ENCODE measurements at regions not wholly inside any gene's neighbourhood (a gene's known extent, or its start where the extent isn't known, plus 50 kb on each side); places are given as distances from the start of the nearest gene placed in this dataset.

- no peaks in the 10 kb centered on the region for H4K20me1 ChIP-seq (ENCODE audit: control insufficient read depth, insufficient read depth, low read depth, low read length)
- H3K79me2 ChIP-seq (ENCODE audit: control insufficient read depth, low read length) = no peaks in the 10 kb centered on the region
- no peaks in the 10 kb centered on the region for H3K4me1 ChIP-seq (ENCODE audit: control insufficient read depth, low read length)
- no peak overlapping the region for H3K4me2 ChIP-seq (ENCODE audit: low read length)
- H3K4me3 ChIP-seq (ENCODE audit: low read length) = no peak overlapping the region
- H3K9me2 ChIP-seq (replicated peaks; ENCODE audit: control insufficient read depth, low read length) = no peaks in the 10 kb centered on the region
- H3K27ac ChIP-seq (ENCODE audit: low read depth, low read length) = no peak overlapping the region
- TF ChIP-seq CTCF (IDR thresholded peaks at IDR 0.05; ENCODE audit: low read depth, low read length, poor library complexity, severe bottlenecking) = no peak
- no peak for TF ChIP-seq EZH2phosphoT487 (IDR thresholded peaks at IDR 0.05; ENCODE audit: borderline replicate concordance, low read length)
- H3K27me3 ChIP-seq (ENCODE audit: control insufficient read depth, low read length) = peaks cover 5% of the 10 kb centered on the region; the same call in 1 of the 2 replicates
- H3F3A ChIP-seq (ENCODE audit: control insufficient read depth, insufficient read depth) = no peaks in the 10 kb centered on the region
- no peaks in the 10 kb centered on the region for H3K9me3 ChIP-seq (ENCODE audit: control insufficient read depth, insufficient read depth, low read length)
- no peaks in the 10 kb centered on the region for H3K36me3 ChIP-seq (ENCODE audit: control insufficient read depth, low read length)
Observed at GRCh38 chr18:46295416-46295815, 191.2 kb downstream of the HAUS1 start.

DNA sequence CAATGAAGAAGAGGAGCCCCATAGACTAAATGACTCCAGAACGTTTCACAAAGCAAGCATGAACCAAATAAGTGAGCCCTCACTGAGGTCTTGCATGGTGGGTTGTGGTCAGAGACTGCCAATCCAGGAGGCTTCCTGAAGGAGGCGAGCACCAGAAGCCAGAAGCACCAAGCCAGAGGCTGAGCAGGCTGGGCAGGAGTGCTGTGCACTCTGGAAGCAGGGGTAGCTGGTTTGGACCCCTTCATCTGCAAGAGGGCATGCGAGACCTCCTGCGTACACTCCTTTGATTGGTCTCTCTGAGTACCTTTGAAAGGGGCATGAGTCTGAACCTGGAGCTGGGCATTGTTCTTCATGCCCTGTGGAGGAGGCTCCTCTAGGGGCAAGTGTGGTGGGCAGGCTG is 192.5 kb downstream of the HAUS1 start:
- TF ChIP-seq EZH2phosphoT487 (IDR thresholded peaks at IDR 0.05; ENCODE audit: borderline replicate concordance, low read length) (no peak), CTCF (IDR thresholded peaks at IDR 0.05; ENCODE audit: low read depth, low read length, poor library complexity, severe bottlenecking) (no peak)
- H3K36me3 ChIP-seq (ENCODE audit: control insufficient read depth, low read length) = no peaks in the 10 kb centered on the region
- H3K4me3 ChIP-seq (ENCODE audit: low read length) = no peak overlapping the region
- H4K20me1 ChIP-seq (ENCODE audit: control insufficient read depth, insufficient read depth, low read depth, low read length) = no peaks in the 10 kb centered on the region
- no peaks in the 10 kb centered on the region for H3K9me3 ChIP-seq (ENCODE audit: control insufficient read depth, insufficient read depth, low read length)
- H3K9me2 ChIP-seq (replicated peaks; ENCODE audit: control insufficient read depth, low read length) = no peaks in the 10 kb centered on the region
- H3K4me2 ChIP-seq (ENCODE audit: low read length) = no peak overlapping the region
- no peaks in the 10 kb centered on the region for H3K4me1 ChIP-seq (ENCODE audit: control insufficient read depth, low read length)
- no peaks in the 10 kb centered on the region for H3K79me2 ChIP-seq (ENCODE audit: control insufficient read depth, low read length)
- no peaks in the 10 kb centered on the region for H3F3A ChIP-seq (ENCODE audit: control insufficient read depth, insufficient read depth)
- peaks cover 5% of the 10 kb centered on the region; the same call in 1 of the 2 replicates for H3K27me3 ChIP-seq (ENCODE audit: control insufficient read depth, low read length)
- H3K27ac ChIP-seq (ENCODE audit: low read depth, low read length) = no peak overlapping the region

DNA sequence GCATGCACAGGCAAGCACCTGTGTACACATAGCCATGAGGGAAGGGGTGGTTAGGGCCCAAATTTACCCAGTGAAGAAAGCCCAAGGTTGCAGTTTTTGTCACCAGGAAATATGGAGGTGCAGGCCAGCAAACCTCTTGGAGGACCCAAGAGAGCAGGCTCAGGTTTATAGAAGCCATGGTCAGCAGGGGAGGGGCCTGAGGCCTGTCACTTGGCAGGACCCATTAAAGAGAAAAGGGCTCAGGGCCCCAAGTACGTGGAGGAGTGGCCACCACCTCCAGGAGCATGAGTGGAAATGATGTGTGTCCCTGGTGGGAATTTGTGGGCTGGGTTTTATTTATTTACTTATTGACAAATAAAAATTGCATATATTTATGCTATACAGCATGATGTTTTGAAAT is 192.9 kb downstream of the HAUS1 start:
- no peaks in the 10 kb centered on the region for H3K36me3 ChIP-seq (ENCODE audit: control insufficient read depth, low read length)
- no peak for TF ChIP-seq CTCF (IDR thresholded peaks at IDR 0.05; ENCODE audit: low read depth, low read length, poor library complexity, severe bottlenecking)
- no peak for TF ChIP-seq EZH2phosphoT487 (IDR thresholded peaks at IDR 0.05; ENCODE audit: borderline replicate concordance, low read length)
- no peaks in the 10 kb centered on the region for H3K4me1 ChIP-seq (ENCODE audit: control insufficient read depth, low read length)
- H3K4me2 ChIP-seq (ENCODE audit: low read length) = no peak overlapping the region
- no peaks in the 10 kb centered on the region for H3K9me2 ChIP-seq (replicated peaks; ENCODE audit: control insufficient read depth, low read length)
- H4K20me1 ChIP-seq (ENCODE audit: control insufficient read depth, insufficient read depth, low read depth, low read length) = no peaks in the 10 kb centered on the region
- no peaks in the 10 kb centered on the region for H3K79me2 ChIP-seq (ENCODE audit: control insufficient read depth, low read length)
- no peaks in the 10 kb centered on the region for H3F3A ChIP-seq (ENCODE audit: control insufficient read depth, insufficient read depth)
- no peak overlapping the region for H3K4me3 ChIP-seq (ENCODE audit: low read length)
- H3K27me3 ChIP-seq (ENCODE audit: control insufficient read depth, low read length) = peaks cover 5% of the 10 kb centered on the region; the same call in 1 of the 2 replicates
- H3K9me3 ChIP-seq (ENCODE audit: control insufficient read depth, insufficient read depth, low read length) = no peaks in the 10 kb centered on the region
- no peak overlapping the region for H3K27ac ChIP-seq (ENCODE audit: low read depth, low read length)

Measured in DOHH2 (cell line).